ENCODE measurements at regions not wholly inside any gene's neighbourhood (a gene's known extent, or its start where the extent isn't known, plus 50 kb on each side); places are given as distances from the start of the nearest gene placed in this dataset.

DNA sequence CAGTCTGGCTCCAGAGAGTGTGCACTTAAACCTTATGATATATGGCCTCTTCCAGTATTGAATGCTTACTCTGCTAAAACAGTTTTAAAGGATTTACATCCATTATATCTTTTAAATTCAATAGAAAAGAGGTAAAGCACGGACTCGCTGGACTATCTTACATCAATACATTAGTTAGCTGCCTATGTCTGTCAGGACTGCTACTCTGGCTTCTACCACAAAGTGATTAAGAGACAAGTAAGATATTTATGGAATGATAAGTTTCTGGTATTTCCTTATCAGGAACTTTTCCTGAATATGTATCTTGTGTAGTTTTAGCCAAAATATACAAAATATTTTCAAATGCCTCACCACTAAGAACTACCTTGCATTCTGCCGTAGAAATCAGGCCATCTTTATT, 295.1 kb downstream of the ISL1 start:
- no peak for DNase-seq (ENCODE audit: low read depth)
- in situ Hi-C loops (cut with HindIII; ENCODE audit: low sequenced_read_pairs): no loop called here
- TF ChIP-seq, protein P1, sequence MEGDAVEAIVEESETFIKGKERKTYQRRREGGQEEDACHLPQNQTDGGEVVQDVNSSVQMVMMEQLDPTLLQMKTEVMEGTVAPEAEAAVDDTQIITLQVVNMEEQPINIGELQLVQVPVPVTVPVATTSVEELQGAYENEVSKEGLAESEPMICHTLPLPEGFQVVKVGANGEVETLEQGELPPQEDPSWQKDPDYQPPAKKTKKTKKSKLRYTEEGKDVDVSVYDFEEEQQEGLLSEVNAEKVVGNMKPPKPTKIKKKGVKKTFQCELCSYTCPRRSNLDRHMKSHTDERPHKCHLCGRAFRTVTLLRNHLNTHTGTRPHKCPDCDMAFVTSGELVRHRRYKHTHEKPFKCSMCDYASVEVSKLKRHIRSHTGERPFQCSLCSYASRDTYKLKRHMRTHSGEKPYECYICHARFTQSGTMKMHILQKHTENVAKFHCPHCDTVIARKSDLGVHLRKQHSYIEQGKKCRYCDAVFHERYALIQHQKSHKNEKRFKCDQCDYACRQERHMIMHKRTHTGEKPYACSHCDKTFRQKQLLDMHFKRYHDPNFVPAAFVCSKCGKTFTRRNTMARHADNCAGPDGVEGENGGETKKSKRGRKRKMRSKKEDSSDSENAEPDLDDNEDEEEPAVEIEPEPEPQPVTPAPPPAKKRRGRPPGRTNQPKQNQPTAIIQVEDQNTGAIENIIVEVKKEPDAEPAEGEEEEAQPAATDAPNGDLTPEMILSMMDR (IDR thresholded peaks at IDR 0.05; ENCODE audit: low read depth, low read length, missing control alignments): no peak
- no peak overlapping the region for H3K4me3 ChIP-seq (ENCODE audit: low read depth, low read length)

DNA sequence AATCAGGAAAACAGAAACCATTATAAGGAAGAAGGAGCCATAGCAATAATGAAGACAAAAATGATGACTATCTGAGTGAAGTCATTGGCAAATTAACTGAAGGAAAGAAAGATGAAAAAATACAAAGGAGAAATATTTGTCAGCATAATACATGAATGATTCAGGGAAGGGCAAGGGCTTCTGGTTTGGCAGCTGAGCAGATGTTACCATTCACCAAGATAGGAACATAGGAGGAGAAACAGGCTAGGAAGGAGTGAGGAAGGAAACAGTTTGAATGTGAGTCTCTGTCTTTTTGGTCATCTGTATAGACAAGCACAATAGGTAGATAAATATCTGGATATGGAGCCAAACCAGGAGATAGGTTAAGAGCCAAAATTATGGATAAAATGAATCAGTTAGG, 296.0 kb downstream of the ISL1 start:
- no peak overlapping the region for H3K4me3 ChIP-seq (ENCODE audit: low read depth, low read length)
- TF ChIP-seq, protein P1 (IDR thresholded peaks at IDR 0.05; ENCODE audit: low read depth, low read length, missing control alignments): no peak
- in situ Hi-C loops (cut with HindIII; ENCODE audit: low sequenced_read_pairs): no loop called here
- no peak for DNase-seq (ENCODE audit: low read depth)

DNA sequence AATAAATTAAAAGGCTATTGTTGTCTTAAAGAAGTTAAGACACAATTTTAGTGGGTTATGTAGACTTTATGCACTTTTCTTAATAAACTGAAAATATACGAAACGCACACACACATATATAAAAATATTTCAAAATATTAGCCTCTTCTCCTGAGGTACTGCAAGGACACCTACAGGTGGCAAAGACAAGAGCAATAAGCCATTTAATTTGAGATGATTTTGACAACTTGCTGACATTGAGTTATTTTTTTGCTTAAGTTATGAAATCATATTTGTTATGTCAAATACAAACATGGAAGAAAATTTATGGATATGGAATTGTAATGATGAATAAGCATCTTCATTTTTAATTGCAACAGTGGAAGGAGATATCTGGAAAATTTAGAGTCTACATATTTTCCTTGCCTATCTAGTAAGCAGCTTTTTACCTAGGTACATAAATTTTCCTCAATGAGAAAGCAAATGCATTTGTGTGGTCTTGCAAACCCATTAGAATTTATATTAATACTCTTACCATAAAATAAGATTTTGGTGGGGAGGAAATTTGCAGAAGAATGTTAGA, 301.6 kb downstream of the ISL1 start:
- in situ Hi-C loops (cut with HindIII; ENCODE audit: low sequenced_read_pairs): no loop called here
- TF ChIP-seq, protein P1 (IDR thresholded peaks at IDR 0.05; ENCODE audit: low read depth, low read length, missing control alignments): peak; percentile 3
- no peak overlapping the region for H3K4me3 ChIP-seq (ENCODE audit: low read depth, low read length)
- no peak for DNase-seq (ENCODE audit: low read depth)

DNA sequence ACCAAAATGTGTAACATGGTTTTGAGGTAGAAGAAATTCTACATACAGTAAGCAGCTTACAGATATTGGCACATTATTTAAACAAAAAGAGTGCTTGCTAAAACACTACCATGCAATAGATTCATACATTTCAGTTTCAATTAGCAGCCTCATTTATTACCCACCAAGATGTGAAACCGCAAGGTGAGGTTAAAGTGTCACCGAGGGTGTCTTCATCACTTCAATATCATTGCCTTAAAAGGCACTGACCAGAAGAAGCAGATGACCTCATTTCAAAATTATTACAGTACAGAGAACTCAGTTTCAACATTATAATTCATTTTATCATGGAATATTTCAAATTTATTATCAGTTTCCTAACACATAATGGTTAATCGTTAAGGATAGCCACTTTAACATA, 302.2 kb downstream of the ISL1 start:
- no peak for DNase-seq (ENCODE audit: low read depth)

DNA sequence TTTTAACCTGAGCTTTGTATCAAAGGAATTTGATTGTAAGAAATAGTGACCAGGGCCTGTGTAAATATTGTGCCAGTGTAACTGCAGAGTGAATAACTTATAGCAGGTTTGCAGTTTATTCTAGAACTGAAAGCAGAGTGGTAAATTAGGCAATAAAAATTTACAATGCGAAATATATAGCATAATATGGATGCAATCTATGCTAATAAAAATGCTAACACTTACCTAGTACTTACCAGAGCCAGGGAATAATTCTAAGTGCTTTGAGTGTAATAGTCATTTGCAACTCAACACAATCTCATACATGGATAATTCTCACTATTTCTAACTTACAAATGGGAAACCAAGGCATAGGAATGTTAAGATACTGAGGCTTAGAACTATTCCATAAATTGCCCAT, 303.4 kb downstream of the ISL1 start:
- H3K4me3 ChIP-seq (ENCODE audit: low read depth, low read length): no peak overlapping the region
- in situ Hi-C loops (cut with HindIII; ENCODE audit: low sequenced_read_pairs): no loop called here
- TF ChIP-seq, protein P1 (IDR thresholded peaks at IDR 0.05; ENCODE audit: low read depth, low read length, missing control alignments): no peak
- no peak for DNase-seq (ENCODE audit: low read depth)

More for the DNA sequence above, 302.2 kb downstream of the ISL1 start:
- no peak overlapping the region for H3K4me3 ChIP-seq (ENCODE audit: low read depth, low read length)
- in situ Hi-C loops (cut with HindIII; ENCODE audit: low sequenced_read_pairs): no loop called here
- TF ChIP-seq, protein P1 (IDR thresholded peaks at IDR 0.05; ENCODE audit: low read depth, low read length, missing control alignments): no peak

DNA sequence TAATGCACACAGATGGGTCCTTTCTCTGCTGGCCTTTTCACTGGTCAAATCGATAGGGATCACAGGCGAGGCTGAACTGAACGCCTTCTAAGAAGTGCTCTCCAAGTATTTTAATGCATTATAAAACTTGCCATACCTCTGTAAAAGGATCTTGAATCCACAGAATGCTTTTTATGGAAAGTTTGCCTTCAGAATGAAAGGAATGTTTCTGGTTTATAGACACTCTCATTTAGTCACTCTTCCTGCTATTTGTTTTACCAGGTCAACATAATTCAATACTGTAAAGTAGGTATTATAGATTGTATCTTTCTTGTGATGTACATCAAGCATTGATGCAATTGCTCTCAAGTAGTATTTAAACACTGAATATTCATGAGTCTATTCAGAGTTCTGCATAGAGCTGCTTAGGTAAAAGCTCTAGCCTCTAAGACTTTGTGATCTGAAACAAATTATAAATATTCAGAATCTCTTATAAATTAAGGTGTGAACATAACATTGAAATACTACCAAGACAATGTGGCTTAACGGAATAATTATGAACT, 308.4 kb downstream of the ISL1 start:
- H3K4me3 ChIP-seq (ENCODE audit: low read depth, low read length): no peak overlapping the region
- in situ Hi-C loops (cut with HindIII; ENCODE audit: low sequenced_read_pairs): no loop called here
- TF ChIP-seq, protein P1 (IDR thresholded peaks at IDR 0.05; ENCODE audit: low read depth, low read length, missing control alignments): no peak
- DNase-seq (ENCODE audit: low read depth): no peak

All from astrocyte of the cerebellum (primary cell).